MM.1S (cell line): ENCODE measurements at regions not wholly inside any gene's neighbourhood (a gene's known extent, or its start where the extent isn't known, plus 50 kb on each side); places are given as distances from the start of the nearest gene placed in this dataset.

Experiments
- EZH2 ChIP-seq: fragments of 300-600 bp; sonication (generic); optimal IDR thresholded peaks from 2 replicates; pipeline ENCODE3; 2017; ENCODE audit warnings: low read depth, mild to moderate bottlenecking, antibody characterized with exemption, low read length, mixed read lengths
- EZH2phosphoT487 ChIP-seq: fragments of 300-600 bp; sonication (generic); IDR thresholded peaks from 2 replicates; pipeline ENCODE4 v1.6.1; 2018; ENCODE audit warnings: antibody characterized with exemption, low read length
- TF ChIP-seq, protein P1 (sequence below): fragments of 300-600 bp; sonication (generic); IDR thresholded peaks from 2 replicates; pipeline ENCODE4 v1.5.1; 2016; ENCODE audit warnings: antibody characterized with exemption, low read length, mixed read lengths

DNA sequence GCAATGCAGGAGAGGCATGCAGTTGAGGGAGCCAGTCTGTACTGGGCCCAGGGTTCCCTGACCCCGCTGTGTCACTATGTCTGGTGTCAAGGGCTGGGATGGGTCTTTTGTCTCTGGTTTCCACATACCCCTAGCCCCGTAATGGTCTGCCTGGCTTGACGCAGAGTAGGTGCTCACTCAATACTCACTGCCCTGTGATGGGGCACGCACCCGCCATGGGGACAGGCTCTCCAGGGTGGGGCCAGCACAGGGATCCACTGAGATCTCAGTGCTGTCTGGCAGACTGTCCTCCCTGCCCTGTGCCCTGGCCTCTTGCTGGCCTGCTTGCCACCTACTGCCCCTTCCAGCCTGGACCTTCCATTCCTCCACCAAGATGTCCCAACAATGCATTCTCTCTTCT lies 101.7 kb upstream of the CD82 start:
- TF ChIP-seq, protein P1, sequence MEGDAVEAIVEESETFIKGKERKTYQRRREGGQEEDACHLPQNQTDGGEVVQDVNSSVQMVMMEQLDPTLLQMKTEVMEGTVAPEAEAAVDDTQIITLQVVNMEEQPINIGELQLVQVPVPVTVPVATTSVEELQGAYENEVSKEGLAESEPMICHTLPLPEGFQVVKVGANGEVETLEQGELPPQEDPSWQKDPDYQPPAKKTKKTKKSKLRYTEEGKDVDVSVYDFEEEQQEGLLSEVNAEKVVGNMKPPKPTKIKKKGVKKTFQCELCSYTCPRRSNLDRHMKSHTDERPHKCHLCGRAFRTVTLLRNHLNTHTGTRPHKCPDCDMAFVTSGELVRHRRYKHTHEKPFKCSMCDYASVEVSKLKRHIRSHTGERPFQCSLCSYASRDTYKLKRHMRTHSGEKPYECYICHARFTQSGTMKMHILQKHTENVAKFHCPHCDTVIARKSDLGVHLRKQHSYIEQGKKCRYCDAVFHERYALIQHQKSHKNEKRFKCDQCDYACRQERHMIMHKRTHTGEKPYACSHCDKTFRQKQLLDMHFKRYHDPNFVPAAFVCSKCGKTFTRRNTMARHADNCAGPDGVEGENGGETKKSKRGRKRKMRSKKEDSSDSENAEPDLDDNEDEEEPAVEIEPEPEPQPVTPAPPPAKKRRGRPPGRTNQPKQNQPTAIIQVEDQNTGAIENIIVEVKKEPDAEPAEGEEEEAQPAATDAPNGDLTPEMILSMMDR, result no peak
- TF ChIP-seq EZH2, result no peak
- TF ChIP-seq EZH2phosphoT487, result no peak
